Body of pancreas (tissue), 4 donors: ENCODE measurements at regions not wholly inside any gene's neighbourhood (a gene's known extent, or its start where the extent isn't known, plus 50 kb on each side); places are given as distances from the start of the nearest gene placed in this dataset.

Experiments used
- ATAC-seq: fragments of 150-250 bp; one replicate; pipeline ENCODE4 v1.9.1; 2016
- DNase-seq, 4 donors: peaks; one replicate each; pipeline ENCODE4 v3.0.0-alpha.2; 2019
- H3K27ac ChIP-seq, 4 donors: fragments of 200-600 bp; sonication (generic); 1 replicate in 3 of 4; 2 replicates in 1 of 4; pipeline versions ENCODE4 v1.5.1 to v1.6.1; 2016 to 2019; ENCODE audit warnings: mild to moderate bottlenecking in 1 of 4, mixed read lengths in 1 of 4, moderate library complexity in 1 of 4
- H3K27me3 ChIP-seq, 2 donors: fragments of 200-600 bp; sonication (generic); one replicate each; pipeline ENCODE4 v1.6.0; 2016; ENCODE audit warnings: mild to moderate bottlenecking in 1 of 2
- H3K36me3 ChIP-seq, 2 donors: fragments of 200-600 bp; sonication (generic); replicated peaks in 1 of 2; 2 replicates each; pipeline ENCODE4 v1.5.1; 2016; ENCODE audit warnings: low read depth in 2 of 2; ENCODE audit not compliant: insufficient read depth in 1 of 2
- H3K4me1 ChIP-seq: fragments of 200-600 bp; sonication (generic); one replicate; pipeline ENCODE4 v1.6.0; 2016
- H3K4me3 ChIP-seq, 2 donors: fragments of 200-600 bp; sonication (generic); 1 replicate in 1 of 2; 2 replicates in 1 of 2; pipeline ENCODE4 v1.5.1; 2016 to 2019
- H3K9me3 ChIP-seq, 3 donors: fragments of 200-600 bp; sonication (generic); 1 replicate in 2 of 3; 2 replicates in 1 of 3; pipeline ENCODE4 v1.5.1; 2016
- POLR2A ChIP-seq, 3 donors: fragments of 450-650 bp; IDR thresholded peaks; one replicate each; pipeline ENCODE4 v1.6.1; 2016; ENCODE audit warnings: antibody characterized with exemption in 3 of 3, mild to moderate bottlenecking in 2 of 3
- WGBS, 2 donors: methylation state at CpG; one replicate each; pipeline ENCODE4 v1.1.5; 2017; 5-methylcytosine and 5-hydroxymethylcytosine counted together
- intact Hi-C: fragments of 100-400 bp; cut with DNase I; formaldehyde crosslinking; loops from one replicate; pipeline ENCODE4 v1.15.1; 2023
- TF ChIP-seq, protein P1 (sequence below), 7 experiments: fragments of 450-650 bp in 4 of 7; fragments of 200-600 bp in 3 of 7; sonication (generic) in 3 of 7; IDR thresholded peaks; one replicate each; pipeline ENCODE4 v1.5.1; 2016 to 2019; ENCODE audit warnings: antibody characterized with exemption in 7 of 7

DNA sequence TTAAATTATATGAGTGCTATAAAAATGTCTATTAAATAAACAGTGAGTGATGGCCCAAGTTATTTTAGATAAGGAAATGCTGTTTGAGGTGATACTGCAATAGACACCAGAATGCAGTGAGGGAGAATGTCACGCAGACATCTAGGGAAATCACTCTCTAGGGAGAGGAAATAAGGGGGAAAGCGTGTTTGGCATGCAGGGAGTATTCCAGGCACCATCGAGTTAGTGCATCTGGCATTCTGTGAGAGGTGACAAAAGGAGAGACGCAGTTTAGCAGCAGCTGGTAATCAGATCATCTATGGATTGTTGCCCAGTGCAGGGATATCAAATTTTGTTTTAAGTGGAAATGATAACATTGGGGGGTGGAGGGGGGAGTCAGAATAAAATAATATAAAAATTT is 175.4 kb upstream of the NETO1 start:
- 5 to 8% methylated on average over 4 of the region's 4 CpGs for WGBS, 2 donors
- Histone ChIP-seq H3K4me3 (no peak overlapping the region), H3K27me3 (no peaks in the 10 kb centered on the region), H3K27ac (no peak overlapping the region), H3K36me3 (no peaks in the 10 kb centered on the region), H3K4me1 (no peaks in the 10 kb centered on the region), H3K9me3 (no peaks in the 10 kb centered on the region)
- intact Hi-C loops = no loop called here
- DNase-seq (no peak), ATAC-seq (no peak)
- no peak for TF ChIP-seq POLR2A (IDR thresholded peaks at IDR 0.05)
- TF ChIP-seq, protein P1, sequence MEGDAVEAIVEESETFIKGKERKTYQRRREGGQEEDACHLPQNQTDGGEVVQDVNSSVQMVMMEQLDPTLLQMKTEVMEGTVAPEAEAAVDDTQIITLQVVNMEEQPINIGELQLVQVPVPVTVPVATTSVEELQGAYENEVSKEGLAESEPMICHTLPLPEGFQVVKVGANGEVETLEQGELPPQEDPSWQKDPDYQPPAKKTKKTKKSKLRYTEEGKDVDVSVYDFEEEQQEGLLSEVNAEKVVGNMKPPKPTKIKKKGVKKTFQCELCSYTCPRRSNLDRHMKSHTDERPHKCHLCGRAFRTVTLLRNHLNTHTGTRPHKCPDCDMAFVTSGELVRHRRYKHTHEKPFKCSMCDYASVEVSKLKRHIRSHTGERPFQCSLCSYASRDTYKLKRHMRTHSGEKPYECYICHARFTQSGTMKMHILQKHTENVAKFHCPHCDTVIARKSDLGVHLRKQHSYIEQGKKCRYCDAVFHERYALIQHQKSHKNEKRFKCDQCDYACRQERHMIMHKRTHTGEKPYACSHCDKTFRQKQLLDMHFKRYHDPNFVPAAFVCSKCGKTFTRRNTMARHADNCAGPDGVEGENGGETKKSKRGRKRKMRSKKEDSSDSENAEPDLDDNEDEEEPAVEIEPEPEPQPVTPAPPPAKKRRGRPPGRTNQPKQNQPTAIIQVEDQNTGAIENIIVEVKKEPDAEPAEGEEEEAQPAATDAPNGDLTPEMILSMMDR (IDR thresholded peaks at IDR 0.05) = no peak

DNA sequence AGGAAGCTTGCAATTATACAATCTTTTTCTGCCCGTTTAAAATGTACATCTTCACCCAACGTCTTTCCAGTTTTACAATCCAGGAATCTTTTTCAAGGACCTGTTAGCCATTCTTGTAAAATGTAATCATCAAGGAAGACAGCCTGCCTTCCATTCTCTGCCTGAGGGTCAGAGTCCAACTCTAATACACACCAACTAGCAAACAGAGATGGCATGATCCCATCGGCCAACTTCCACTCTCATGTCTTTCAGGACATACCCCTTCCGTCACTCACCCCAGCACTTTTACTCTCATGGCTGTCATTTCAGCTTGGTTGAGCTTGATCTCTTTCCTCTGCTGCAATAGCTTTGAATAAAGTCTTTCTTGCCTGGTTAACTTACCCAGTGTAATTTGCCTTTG is 172.5 kb upstream of the NETO1 start:
- DNase-seq (no peak), ATAC-seq (no peak)
- Histone ChIP-seq H3K4me3 (no peak overlapping the region), H3K4me1 (no peaks in the 10 kb centered on the region), H3K27me3 (no peaks in the 10 kb centered on the region), H3K36me3 (no peaks in the 10 kb centered on the region), H3K9me3 (no peaks in the 10 kb centered on the region), H3K27ac (no peak overlapping the region)
- intact Hi-C loops = no loop called here
- TF ChIP-seq POLR2A (IDR thresholded peaks at IDR 0.05) = no peak
- TF ChIP-seq, protein P1 (IDR thresholded peaks at IDR 0.05) = no peak
- 28 to 42% methylated on average over 4 of the region's 4 CpGs for WGBS, 2 donors

DNA sequence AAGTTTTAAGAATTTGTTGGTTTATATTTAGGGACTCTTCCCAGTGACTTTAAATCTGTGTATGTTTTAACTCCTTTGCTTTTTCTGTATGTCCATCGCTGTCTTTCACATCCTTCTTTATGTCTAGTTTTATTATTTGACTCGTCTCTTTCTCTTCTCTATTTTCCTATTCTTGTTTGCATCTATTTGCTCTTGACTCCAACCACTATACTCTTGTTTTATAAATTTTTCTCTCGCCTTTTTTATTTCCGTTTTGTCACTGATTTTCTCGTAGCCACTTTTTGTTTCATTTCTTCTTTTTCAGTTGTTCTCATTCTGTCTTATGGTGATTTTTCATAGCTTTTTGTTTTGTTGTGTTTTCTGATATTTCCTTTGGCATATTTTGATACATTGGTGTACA is 170.5 kb upstream of the NETO1 start:
- no peaks in the 10 kb centered on the region for H3K36me3 ChIP-seq
- DNase-seq (no peak), ATAC-seq (no peak)
- WGBS, 2 donors = 56 to 62% methylated on average over 5 of the region's 5 CpGs
- H3K27me3 ChIP-seq = no peaks in the 10 kb centered on the region
- H3K4me1 ChIP-seq = no peaks in the 10 kb centered on the region
- no peak overlapping the region for H3K27ac ChIP-seq
- no peak overlapping the region for H3K4me3 ChIP-seq
- intact Hi-C loops = no loop called here
- TF ChIP-seq, protein P1 (IDR thresholded peaks at IDR 0.05) = no peak
- no peak for TF ChIP-seq POLR2A (IDR thresholded peaks at IDR 0.05)
- no peaks in the 10 kb centered on the region for H3K9me3 ChIP-seq

DNA sequence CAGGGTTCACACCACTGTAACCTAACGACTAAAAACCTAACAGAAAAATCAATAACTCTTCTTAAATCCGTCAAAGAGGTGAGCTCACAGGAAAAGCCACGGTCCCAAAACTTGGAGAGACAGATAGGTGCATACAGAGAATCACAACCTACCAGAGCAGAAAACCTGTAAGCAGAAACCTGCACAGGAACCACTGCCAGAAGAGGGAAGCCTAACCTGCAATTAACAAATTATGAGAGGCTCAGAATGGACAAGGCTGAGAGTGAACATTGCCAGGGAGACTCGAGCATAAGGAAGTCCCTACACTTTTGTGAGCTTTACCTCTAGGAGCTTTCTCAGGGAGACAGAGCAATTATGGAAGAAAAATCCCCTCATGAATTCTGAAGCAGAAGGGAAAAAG is 156.2 kb upstream of the NETO1 start:
- 3 to 15% methylated on average over 4 of the region's 4 CpGs for WGBS, 2 donors
- intact Hi-C loops = no loop called here

DNA sequence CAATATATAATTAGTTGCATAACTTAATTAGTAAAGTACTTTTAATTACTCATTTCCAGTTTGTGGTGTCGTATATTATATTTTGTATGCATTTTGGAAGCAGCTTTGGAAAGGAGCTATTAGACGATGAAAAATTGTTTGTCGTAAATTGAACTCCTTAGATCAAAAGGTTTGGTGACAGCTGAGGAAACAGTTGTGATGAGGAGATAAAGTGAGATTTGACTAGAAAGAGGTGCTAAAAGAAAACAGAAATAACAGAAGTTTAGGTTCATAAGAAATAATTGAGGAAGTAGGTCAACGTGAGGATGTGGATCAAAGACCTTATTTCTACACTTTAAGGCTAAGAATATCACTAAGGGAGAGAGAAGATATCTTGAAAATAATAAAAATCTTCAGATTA is 141.9 kb upstream of the NETO1 start:
- Histone ChIP-seq H3K9me3 (no peaks in the 10 kb centered on the region), H3K4me1 (no peaks in the 10 kb centered on the region), H3K36me3 (no peaks in the 10 kb centered on the region), H3K27ac (no peak overlapping the region), H3K27me3 (no peaks in the 10 kb centered on the region), H3K4me3 (no peak overlapping the region)
- WGBS, 2 donors = 54 to 57% methylated on average over 4 of the region's 4 CpGs
- intact Hi-C loops = no loop called here
- no peak for TF ChIP-seq POLR2A (IDR thresholded peaks at IDR 0.05)
- TF ChIP-seq, protein P1 (IDR thresholded peaks at IDR 0.05) = no peak
- no peak for ATAC-seq
- no peak for DNase-seq

More for the DNA sequence above, 156.2 kb upstream of the NETO1 start:
- TF ChIP-seq, protein P1 (IDR thresholded peaks at IDR 0.05) = no peak
- TF ChIP-seq POLR2A (IDR thresholded peaks at IDR 0.05) = no peak
- H3K27me3 ChIP-seq = no peaks in the 10 kb centered on the region
- no peaks in the 10 kb centered on the region for H3K36me3 ChIP-seq
- H3K4me3 ChIP-seq = no peak overlapping the region
- ATAC-seq = no peak
- H3K4me1 ChIP-seq = no peaks in the 10 kb centered on the region
- DNase-seq = no peak
- H3K9me3 ChIP-seq = no peaks in the 10 kb centered on the region
- H3K27ac ChIP-seq = no peak overlapping the region
